Type B pancreatic cell (in vitro differentiated cells): ENCODE measurements at regions not wholly inside any gene's neighbourhood (a gene's known extent, or its start where the extent isn't known, plus 50 kb on each side); places are given as distances from the start of the nearest gene placed in this dataset.
"Not testable (repeated sequence)": the region's sequence is repeated elsewhere in the genome, so short reads cannot be mapped to it uniquely, and the experiment has no call there.

Source experiments
- DNase-seq: peaks from one replicate; pipeline ENCODE4 v3.0.0; 2021; ENCODE audit warnings: mixed read lengths; ENCODE audit not compliant: unreplicated experiment; ENCODE audit errors: extremely low spot score
- H3K27ac Mint-ChIP-seq: 2 replicates; pipeline ENCODE4 v1.8.0; 2021; ENCODE audit warnings: mild to moderate bottlenecking, mixed read lengths
- H3K27me3 Mint-ChIP-seq: 2 replicates; pipeline ENCODE4 v1.8.0; 2021; ENCODE audit warnings: mixed read lengths
- H3K36me3 Mint-ChIP-seq: 2 replicates; pipeline ENCODE4 v1.8.0; 2021; ENCODE audit warnings: mixed read lengths
- H3K4me1 Mint-ChIP-seq: one replicate; pipeline ENCODE4 v1.8.0; 2021; ENCODE audit warnings: mixed read lengths; ENCODE audit not compliant: unreplicated experiment
- H3K4me3 Mint-ChIP-seq: 2 replicates; pipeline ENCODE4 v1.8.0; 2021; ENCODE audit warnings: mild to moderate bottlenecking, mixed read lengths
- H3K9me3 Mint-ChIP-seq: 2 replicates; pipeline ENCODE4 v1.8.0; 2021; ENCODE audit warnings: mixed read lengths
- TF ChIP-seq, protein P1 (sequence below): fragments of 200-600 bp; sonication (generic); conservative IDR thresholded peaks from 2 replicates; pipeline ENCODE4 v1.5.0; 2021; ENCODE audit warnings: antibody characterized with exemption, mild to moderate bottlenecking

DNA sequence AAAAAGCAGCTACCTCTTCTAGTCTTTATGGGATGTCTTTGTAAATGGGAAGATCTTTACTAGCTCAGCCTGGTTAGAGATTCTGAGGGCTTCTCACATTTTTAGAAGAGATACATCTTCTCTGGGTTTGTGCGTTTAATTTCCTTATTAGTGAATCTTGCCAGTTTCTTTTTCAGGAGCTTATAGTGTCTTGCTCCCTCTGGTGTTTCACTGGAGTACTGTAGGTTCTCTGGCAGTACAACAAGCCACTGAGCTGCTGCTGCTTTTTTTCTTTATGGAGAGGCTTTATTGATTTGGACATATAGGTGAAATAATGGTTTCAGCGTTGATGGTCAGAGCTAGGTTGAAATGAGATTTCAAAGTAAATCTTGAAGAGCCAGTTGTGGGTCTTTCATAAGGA lies 82.9 kb downstream of the LAS1L start:
- TF ChIP-seq, protein P1, sequence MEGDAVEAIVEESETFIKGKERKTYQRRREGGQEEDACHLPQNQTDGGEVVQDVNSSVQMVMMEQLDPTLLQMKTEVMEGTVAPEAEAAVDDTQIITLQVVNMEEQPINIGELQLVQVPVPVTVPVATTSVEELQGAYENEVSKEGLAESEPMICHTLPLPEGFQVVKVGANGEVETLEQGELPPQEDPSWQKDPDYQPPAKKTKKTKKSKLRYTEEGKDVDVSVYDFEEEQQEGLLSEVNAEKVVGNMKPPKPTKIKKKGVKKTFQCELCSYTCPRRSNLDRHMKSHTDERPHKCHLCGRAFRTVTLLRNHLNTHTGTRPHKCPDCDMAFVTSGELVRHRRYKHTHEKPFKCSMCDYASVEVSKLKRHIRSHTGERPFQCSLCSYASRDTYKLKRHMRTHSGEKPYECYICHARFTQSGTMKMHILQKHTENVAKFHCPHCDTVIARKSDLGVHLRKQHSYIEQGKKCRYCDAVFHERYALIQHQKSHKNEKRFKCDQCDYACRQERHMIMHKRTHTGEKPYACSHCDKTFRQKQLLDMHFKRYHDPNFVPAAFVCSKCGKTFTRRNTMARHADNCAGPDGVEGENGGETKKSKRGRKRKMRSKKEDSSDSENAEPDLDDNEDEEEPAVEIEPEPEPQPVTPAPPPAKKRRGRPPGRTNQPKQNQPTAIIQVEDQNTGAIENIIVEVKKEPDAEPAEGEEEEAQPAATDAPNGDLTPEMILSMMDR = peak; percentile 74
- DNase-seq = no peak
- H3K4me3 Mint-ChIP-seq = no peak overlapping the region
- no peak overlapping the region for H3K27ac Mint-ChIP-seq
- no peaks in the 10 kb centered on the region for H3K4me1 Mint-ChIP-seq
- H3K27me3 Mint-ChIP-seq = no peaks in the 10 kb centered on the region
- no peaks in the 10 kb centered on the region for H3K9me3 Mint-ChIP-seq
- no peaks in the 10 kb centered on the region for H3K36me3 Mint-ChIP-seq

DNA sequence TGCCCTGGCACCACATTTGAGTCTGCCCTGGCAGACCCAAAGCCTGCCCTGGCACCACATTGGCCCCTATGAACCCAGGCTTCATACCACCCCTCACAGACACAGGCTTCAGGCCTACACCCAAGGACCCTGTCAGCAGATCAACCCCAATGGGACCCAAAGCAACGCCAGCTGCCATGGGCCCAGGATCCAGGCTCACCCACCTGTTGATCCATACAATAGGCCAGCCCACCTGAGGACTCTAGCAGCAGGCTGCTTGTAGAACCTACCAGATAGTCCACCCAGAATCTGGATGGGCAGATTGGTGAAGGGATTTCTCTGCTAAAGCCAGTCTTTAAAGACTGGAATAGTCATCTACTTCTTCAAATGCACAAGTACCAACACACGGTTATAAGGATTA lies 114.4 kb downstream of the LAS1L start:
- DNase-seq = no peak
- Mint-ChIP-seq H3K27ac (no peak overlapping the region), H3K4me3 (no peak overlapping the region), H3K27me3 (no peaks in the 10 kb centered on the region), H3K9me3 (no peaks in the 10 kb centered on the region), H3K36me3 (no peaks in the 10 kb centered on the region), H3K4me1 (no peaks in the 10 kb centered on the region)
- TF ChIP-seq, protein P1 = no peak

DNA sequence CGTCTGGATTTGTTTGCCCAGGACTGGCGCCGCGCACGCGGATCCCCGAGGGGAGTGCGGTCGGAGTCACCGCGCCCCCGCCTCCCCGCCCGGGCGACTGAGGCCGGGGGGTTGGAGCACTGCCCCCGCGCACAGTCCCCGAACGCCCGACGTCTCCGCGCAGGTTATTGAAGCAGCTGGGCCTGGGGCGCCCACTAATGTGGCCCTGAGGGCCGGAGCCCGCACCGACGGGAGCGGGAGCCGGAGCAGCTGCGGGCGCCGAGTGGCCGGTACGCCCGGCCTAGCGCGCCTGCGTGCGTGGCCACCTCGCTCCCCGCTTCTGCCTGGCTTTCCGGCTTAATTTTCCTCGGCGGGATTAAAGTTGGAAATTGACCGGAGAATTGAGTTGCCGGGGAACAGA lies 126.9 kb downstream of the LAS1L start:
- H3K27ac Mint-ChIP-seq, H3K4me1 Mint-ChIP-seq, DNase-seq, H3K36me3 Mint-ChIP-seq: not testable (repeated sequence)
- peaks cover 11% of the 10 kb centered on the region for H3K27me3 Mint-ChIP-seq
- peak overlapping the region; percentile 41 for H3K4me3 Mint-ChIP-seq
- peaks cover 13% of the 10 kb centered on the region for H3K9me3 Mint-ChIP-seq

DNA sequence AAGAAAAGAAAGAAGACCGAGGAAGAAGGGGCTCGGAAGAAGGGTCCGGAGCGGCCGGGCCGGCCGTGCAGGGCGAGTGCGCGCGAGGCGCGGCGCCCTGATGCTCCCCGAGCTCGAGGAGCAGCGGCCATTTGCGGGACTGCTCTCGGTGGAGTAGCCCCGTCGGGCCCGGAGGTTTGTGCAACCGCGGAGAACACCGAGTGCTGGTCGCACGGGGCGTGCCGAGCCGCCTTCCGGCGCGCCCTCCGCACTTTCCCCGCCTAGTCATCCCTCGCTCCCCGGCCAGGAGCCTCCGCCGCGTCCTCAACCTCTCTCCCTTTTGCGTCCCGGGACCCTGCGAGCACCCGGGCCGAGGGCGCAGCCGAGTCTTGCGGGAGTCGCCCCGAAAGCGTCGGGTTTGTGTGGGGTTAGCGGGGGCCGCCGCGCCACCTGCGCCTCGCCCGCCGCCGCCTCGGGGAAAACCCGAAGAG lies 127.4 kb downstream of the LAS1L start:
- Mint-ChIP-seq H3K27ac (no peak overlapping the region), H3K4me1 (no peaks in the 10 kb centered on the region), H3K27me3 (peaks cover 11% of the 10 kb centered on the region), H3K9me3 (peaks cover 13% of the 10 kb centered on the region), H3K4me3 (peak overlapping the region; percentile 36), H3K36me3 (no peaks in the 10 kb centered on the region)
- no peak for DNase-seq
- TF ChIP-seq, protein P1 = no peak

DNA sequence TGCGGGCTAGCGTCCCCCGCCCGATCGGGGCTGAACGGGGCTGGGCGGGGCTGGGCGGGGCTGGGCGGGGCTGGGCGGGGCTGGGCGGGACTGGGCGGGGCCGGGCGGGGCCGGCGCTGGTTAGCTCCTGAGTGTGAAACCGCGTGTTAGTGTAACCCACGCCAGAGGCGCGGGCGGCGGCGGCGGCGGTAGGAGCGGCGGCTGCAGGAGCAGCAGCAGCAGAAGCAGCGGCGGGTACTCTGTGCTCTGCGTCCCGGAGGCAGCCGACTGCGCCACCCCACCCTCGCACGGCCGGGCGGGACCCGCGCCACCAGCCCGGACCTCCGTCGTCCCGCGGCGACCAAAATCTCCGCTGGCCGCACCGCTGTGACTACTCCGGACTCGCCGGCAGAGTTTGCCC lies 128.1 kb downstream of the LAS1L start:
- TF ChIP-seq, protein P1 = no peak
- no peak for DNase-seq
- Mint-ChIP-seq H3K27ac (no peak overlapping the region), H3K4me1 (no peaks in the 10 kb centered on the region), H3K27me3 (peaks cover 11% of the 10 kb centered on the region), H3K4me3 (peak overlapping the region; percentile 36), H3K36me3 (no peaks in the 10 kb centered on the region), H3K9me3 (peaks cover 10% of the 10 kb centered on the region)

DNA sequence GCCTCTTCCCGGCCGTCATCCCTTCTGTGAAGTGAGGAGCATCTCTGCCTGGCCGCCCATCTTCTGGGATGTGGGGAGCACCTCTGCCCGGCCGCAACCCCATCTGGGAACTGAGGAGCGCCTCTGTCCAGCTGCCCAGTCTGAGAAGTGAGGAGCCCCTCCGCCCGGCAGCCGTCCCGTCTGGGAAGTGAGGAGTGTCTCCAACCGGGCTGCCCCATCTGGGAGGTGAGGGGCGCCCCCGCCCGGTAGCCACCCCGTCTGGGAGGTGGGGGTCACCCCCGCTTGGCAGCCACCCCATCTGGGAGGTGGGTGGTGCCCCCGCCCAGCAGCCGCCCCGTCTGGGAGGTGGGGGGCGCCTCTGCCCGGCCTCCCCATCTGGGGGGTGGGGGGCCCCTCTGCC lies 142.3 kb downstream of the LAS1L start:
- DNase-seq = no peak
- Mint-ChIP-seq H3K27ac (no peak overlapping the region), H3K36me3 (no peaks in the 10 kb centered on the region), H3K9me3 (peaks cover 5% of the 10 kb centered on the region), H3K27me3 (no peaks in the 10 kb centered on the region), H3K4me1 (no peaks in the 10 kb centered on the region), H3K4me3 (no peak overlapping the region)
- TF ChIP-seq, protein P1 = no peak

DNA sequence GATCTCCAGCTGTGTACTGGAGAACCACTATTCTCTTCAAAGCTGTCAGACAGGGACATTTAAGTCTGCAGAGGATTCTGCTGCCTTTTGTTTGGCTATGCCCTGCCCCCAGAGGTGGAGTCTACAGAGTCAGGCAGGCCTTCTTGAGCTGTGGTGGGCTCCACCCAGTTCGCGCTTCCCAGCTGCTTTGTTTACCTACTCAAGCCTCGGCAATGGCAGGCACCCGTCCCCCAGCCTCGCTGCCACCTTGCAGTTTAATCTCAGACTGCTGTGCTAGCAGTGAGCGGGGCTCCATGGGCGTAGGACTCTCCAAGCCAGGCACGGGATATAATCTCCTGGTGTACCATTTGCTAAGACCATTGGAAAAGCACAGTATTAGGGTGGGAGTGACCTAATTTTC lies 145.5 kb downstream of the LAS1L start:
- not testable (repeated sequence) for H3K27me3 Mint-ChIP-seq, H3K9me3 Mint-ChIP-seq, H3K4me3 Mint-ChIP-seq, H3K4me1 Mint-ChIP-seq, DNase-seq, H3K36me3 Mint-ChIP-seq, H3K27ac Mint-ChIP-seq
